ENCODE measurements at regions not wholly inside any gene's neighbourhood (a gene's known extent, or its start where the extent isn't known, plus 50 kb on each side); places are given as distances from the start of the nearest gene placed in this dataset.

- TF ChIP-seq CTCF (IDR thresholded peaks at IDR 0.05) (no peak), EP300 (IDR thresholded peaks at IDR 0.05; ENCODE audit: low read depth) (no peak)
These were observed 296.5 kb downstream of the NOL4 start for GRCh38 chr18:33928231-33928630.
